Psoas muscle (tissue), 7 donors: ENCODE measurements at regions not wholly inside any gene's neighbourhood (a gene's known extent, or its start where the extent isn't known, plus 50 kb on each side); places are given as distances from the start of the nearest gene placed in this dataset.

Experiments used
- ATAC-seq, 4 donors: fragments of 200-7000 bp; cut with Tn5 transposase; one replicate each; pipeline ENCODE4 v1.9.1; 2020; ENCODE audit warnings: moderate library complexity in 3 of 4, mild to moderate bottlenecking in 2 of 4
- DNase-seq, 2 donors: peaks; one replicate each; pipeline ENCODE4 v3.0.0-alpha.2; 2020
- H3K27ac ChIP-seq: fragments of 200-600 bp; one replicate; pipeline ENCODE4 v1.8.0; 2022
- H3K27me3 ChIP-seq, 3 donors: fragments of 200-600 bp in 1 of 3; one replicate each; pipeline versions ENCODE4 v1.6.1 to v1.8.0; 2013 to 2022; ENCODE audit warnings: low read length in 2 of 3, mild to moderate bottlenecking in 2 of 3, moderate library complexity in 1 of 3; ENCODE audit not compliant: insufficient read depth in 3 of 3
- H3K36me3 ChIP-seq, 2 donors: fragments of 200-600 bp in 1 of 2; one replicate each; pipeline versions ENCODE4 v1.6.1 to v1.8.0; 2013 to 2022; ENCODE audit warnings: low read depth in 1 of 2, mild to moderate bottlenecking in 1 of 2, moderate library complexity in 1 of 2; ENCODE audit not compliant: insufficient read depth in 1 of 2
- H3K4me1 ChIP-seq: fragments of 200-600 bp; one replicate; pipeline ENCODE4 v1.8.0; 2022
- H3K4me3 ChIP-seq: fragments of 200-600 bp; one replicate; pipeline ENCODE4 v1.8.0; 2022; ENCODE audit warnings: mild to moderate bottlenecking
- H3K9me3 ChIP-seq: fragments of 200-600 bp; one replicate; pipeline ENCODE4 v1.8.0; 2022
- WGBS, 3 donors: extraction: QIAGEN DNeasy Blood & Tissue Kit; methylation state at CpG; one replicate each; pipeline versions ENCODE4 v1.1.6 to v1.1.7; 2013; 5-methylcytosine and 5-hydroxymethylcytosine counted together
- intact Hi-C, 2 donors: fragments of 100-400 bp; cut with DNase I; formaldehyde crosslinking; loops; one replicate each; pipeline versions ENCODE4 v1.11.0 to v1.14.2; 2022
- TF ChIP-seq, protein P1 (sequence below): fragments of 200-600 bp; IDR thresholded peaks from one replicate; pipeline ENCODE4 v1.8.0; 2022; ENCODE audit warnings: antibody characterized with exemption
- donor health status: healthy with polysubstance abuse.
- donor health status: DM: no; HTN: no; CAD: no; lungs with moderate emphysema.
- donor health status: Bipolar disorder and iron deficiency.
- donor health status: healthy.
- donor health status: DM: yes; HTN: yes; CAD: no.
- donor health status: DM: no; HTN: no; CAD: no.
- donor health status: DM: yes; HTN: yes; CAD: no.

- TF ChIP-seq, protein P1, sequence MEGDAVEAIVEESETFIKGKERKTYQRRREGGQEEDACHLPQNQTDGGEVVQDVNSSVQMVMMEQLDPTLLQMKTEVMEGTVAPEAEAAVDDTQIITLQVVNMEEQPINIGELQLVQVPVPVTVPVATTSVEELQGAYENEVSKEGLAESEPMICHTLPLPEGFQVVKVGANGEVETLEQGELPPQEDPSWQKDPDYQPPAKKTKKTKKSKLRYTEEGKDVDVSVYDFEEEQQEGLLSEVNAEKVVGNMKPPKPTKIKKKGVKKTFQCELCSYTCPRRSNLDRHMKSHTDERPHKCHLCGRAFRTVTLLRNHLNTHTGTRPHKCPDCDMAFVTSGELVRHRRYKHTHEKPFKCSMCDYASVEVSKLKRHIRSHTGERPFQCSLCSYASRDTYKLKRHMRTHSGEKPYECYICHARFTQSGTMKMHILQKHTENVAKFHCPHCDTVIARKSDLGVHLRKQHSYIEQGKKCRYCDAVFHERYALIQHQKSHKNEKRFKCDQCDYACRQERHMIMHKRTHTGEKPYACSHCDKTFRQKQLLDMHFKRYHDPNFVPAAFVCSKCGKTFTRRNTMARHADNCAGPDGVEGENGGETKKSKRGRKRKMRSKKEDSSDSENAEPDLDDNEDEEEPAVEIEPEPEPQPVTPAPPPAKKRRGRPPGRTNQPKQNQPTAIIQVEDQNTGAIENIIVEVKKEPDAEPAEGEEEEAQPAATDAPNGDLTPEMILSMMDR, result no peak
- DNase-seq, result no peak
- no peak for ATAC-seq
- intact Hi-C loops, result no loop called here
- Histone ChIP-seq H3K9me3 (no peaks in the 10 kb centered on the region), H3K4me3 (no peak overlapping the region), H3K27ac (no peak overlapping the region), H3K27me3 (no peaks in the 10 kb centered on the region), H3K4me1 (no peaks in the 10 kb centered on the region), H3K36me3 (no peaks in the 10 kb centered on the region)
- WGBS, 3 donors, result 11 to 19% (median 15%) methylated on average over 1 of the region's 1 CpG
Observed at GRCh38 chr3:168828536-168828935, 732.8 kb upstream of the GOLIM4 start.

DNA sequence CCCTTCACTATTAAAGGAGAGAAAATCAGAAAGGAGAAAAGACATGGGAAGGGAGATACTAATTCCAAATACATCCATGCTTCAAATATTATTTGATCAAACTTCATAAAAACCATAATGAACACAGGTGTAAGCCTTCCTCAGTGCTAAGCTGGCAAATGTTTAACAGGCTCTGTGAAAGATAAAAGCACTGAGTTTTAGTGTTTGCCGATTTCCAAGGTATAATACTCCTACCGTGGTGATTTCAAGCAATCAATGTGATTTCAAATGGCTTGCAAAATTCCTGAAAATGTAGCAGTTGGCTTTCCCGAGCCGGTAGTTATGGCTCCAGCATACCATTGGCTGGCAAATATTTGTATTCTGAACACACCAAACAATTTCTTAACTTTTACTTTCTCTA lies 732.3 kb upstream of the GOLIM4 start:
- Histone ChIP-seq H3K27me3 (no peaks in the 10 kb centered on the region), H3K9me3 (no peaks in the 10 kb centered on the region), H3K4me3 (no peak overlapping the region), H3K4me1 (no peaks in the 10 kb centered on the region), H3K27ac (no peak overlapping the region), H3K36me3 (no peaks in the 10 kb centered on the region)
- ATAC-seq (no peak), DNase-seq (no peak)
- WGBS, 3 donors, result 73 to 86% (median 77%) methylated on average over 4 of the region's 4 CpGs
- intact Hi-C loops, result no loop called here
- TF ChIP-seq, protein P1, result no peak

DNA sequence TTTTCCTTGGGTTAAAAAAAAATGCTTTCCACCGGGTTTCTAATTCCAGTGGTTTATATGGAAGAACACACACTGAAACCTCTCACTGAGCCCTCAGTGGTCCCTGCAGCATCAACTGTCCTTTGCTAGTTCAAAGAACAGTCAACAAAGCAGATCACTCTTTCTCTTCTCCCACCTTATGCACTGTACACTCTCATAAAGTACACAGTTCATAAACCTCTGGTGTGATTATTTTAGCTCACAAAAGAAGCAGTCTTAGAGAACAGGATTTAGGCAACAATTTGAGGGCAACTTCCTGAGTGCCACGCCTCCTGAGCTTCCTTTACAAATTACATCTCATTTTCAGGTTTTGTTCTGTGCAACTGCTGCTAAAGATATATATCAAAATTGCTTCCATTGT lies 728.4 kb upstream of the GOLIM4 start:
- Histone ChIP-seq H3K27ac (no peak overlapping the region), H3K36me3 (no peaks in the 10 kb centered on the region), H3K27me3 (no peaks in the 10 kb centered on the region), H3K4me3 (no peak overlapping the region), H3K4me1 (no peaks in the 10 kb centered on the region), H3K9me3 (no peaks in the 10 kb centered on the region)
- DNase-seq (no peak), ATAC-seq (no peak)
- intact Hi-C loops, result no loop called here
- WGBS, 3 donors, result 55 to 65% (median 61%) methylated on average over 2 of the region's 2 CpGs
- TF ChIP-seq, protein P1, result no peak

- intact Hi-C loops, result no loop called here
- DNase-seq (no peak), ATAC-seq (no peak)
- H3K27me3 ChIP-seq, result no peaks in the 10 kb centered on the region
- H3K4me1 ChIP-seq, result no peaks in the 10 kb centered on the region
- no peaks in the 10 kb centered on the region for H3K36me3 ChIP-seq
- H3K27ac ChIP-seq, result no peak overlapping the region
- H3K9me3 ChIP-seq, result no peaks in the 10 kb centered on the region
- no peak overlapping the region for H3K4me3 ChIP-seq
- WGBS, 3 donors, result 79 to 85% (median 85%) methylated on average over 5 of the region's 5 CpGs
- TF ChIP-seq, protein P1, result no peak
Observed at GRCh38 chr3:168823466-168823865, 727.7 kb upstream of the GOLIM4 start.

- Histone ChIP-seq H3K27ac (no peak overlapping the region), H3K9me3 (no peaks in the 10 kb centered on the region), H3K27me3 (peaks cover 0 to 1% (median 0%) of the 10 kb centered on the region in 3 donors), H3K4me1 (no peaks in the 10 kb centered on the region), H3K36me3 (no peaks in the 10 kb centered on the region), H3K4me3 (no peak overlapping the region)
- ATAC-seq (no peak), DNase-seq (no peak)
- TF ChIP-seq, protein P1, result no peak
- WGBS, 3 donors, result 40 to 51% (median 44%) methylated on average over 8 of the region's 8 CpGs
- intact Hi-C loops, result no loop called here
Observed at GRCh38 chr3:168820810-168821415, 725.2 kb upstream of the GOLIM4 start.
